ENCODE measurements at regions not wholly inside any gene's neighbourhood (a gene's known extent, or its start where the extent isn't known, plus 50 kb on each side); places are given as distances from the start of the nearest gene placed in this dataset.

DNA sequence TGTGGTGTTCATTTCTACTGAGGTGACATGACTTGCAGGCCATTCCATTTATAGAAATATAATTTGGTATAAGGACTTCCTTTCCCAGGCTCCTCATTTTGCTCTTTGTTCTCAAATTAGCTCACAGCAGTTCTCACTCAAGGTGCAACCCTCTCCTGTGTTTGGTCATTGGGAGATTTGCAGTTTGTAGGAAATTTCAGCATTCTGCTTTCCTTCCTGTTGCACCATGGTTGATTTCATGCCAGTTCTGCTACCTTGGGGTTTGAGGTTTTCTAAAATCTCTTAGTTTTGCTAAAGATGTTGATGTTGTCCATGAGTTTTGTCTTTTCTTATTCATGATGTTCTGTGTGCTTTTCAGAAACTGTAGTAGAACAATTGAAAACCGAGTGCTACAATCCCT is 65.7 kb upstream of the PROK2 start:
- no peak for DNase-seq

GRCh38 chr3:71849681-71850080 is 64.7 kb upstream of the PROK2 start:
- DNase-seq, result no peak

DNA sequence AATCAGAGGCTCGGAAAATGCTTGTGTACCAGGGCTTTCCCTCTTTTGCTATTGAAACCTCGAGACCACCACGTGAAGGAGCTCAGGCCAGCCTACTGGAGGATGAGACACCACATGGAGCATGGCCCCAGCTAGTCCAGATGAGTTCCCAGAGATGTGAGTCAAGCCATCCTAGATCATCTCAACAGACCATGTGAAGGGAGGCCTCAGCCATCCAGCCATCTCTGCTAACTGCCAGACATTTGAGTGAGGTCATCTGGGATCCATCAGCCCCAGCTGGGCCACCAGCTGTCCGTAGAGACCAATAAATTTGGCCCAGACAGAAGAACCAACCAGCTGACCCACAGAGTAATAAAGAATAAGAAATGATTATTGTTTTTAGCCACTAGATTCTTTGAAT is 62.8 kb upstream of the PROK2 start:
- no peak for DNase-seq

DNA sequence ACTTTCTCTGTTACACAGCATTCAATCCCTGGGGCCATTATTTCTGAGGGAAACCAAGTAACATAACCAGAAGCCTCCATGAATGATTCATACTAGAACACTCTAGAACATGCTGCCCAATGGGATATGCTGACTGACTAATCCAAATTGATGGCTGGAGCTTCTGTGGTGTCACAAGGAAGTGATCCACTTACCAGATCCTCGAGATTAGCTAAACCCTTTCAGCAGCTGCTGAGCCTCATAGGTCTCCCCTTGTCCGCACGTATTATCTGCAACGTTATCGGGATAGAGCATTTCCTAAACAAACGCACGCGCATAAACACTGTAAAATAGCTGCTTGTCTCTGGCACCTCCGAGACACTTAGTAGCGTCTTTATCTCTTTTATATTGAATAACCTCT is 61.2 kb upstream of the PROK2 start:
- no peak for DNase-seq

DNA sequence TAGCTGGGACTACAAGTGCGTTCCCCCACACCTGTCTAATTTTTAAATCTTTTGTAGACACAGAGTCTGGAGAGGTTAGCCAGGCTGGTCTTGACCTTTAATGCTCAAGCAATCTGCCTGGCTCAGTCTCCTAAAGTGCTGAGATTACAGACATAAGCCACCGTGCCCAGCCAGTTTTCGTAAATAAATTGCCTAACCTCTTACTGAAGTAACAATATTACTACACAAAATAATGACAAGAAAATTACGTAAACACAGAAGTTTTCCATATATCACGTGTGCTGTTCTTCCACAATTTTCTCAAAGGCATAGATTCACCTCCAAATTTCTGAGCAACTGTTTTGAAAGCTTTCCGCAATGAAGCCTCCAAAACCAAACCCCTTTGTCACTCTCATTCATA is 58.1 kb upstream of the PROK2 start:
- DNase-seq, result no peak

- no peak for DNase-seq
Observed at GRCh38 chr3:71838406-71838805, 53.5 kb upstream of the PROK2 start.
